HEK293 (cell line): ENCODE measurements at regions not wholly inside any gene's neighbourhood (a gene's known extent, or its start where the extent isn't known, plus 50 kb on each side); places are given as distances from the start of the nearest gene placed in this dataset.
"Not testable (repeated sequence)": the region's sequence is repeated elsewhere in the genome, so short reads cannot be mapped to it uniquely, and the experiment has no call there.

ENCODE experiments used
- CTCF ChIA-PET: fragments of 350-600 bp; formaldehyde crosslinking; extraction: SDS; loops from one replicate; lab custom pipeline; 2021; ENCODE audit warnings: antibody characterized with exemption; lab: Yijun Ruan, JAX
- POLR2A ChIA-PET: fragments of 300-600 bp; formaldehyde crosslinking; extraction: SDS; loops from one replicate; lab custom pipeline; 2020; ENCODE audit warnings: antibody characterized with exemption, inconsistent platforms; lab: Yijun Ruan, JAX
- H3K27ac ChIP-seq: fragments of 200-500 bp; sonication (Bioruptor generic); 2 replicates; pipeline ENCODE4 v1.5.1; 2014; ENCODE audit warnings: low read depth, low read length, control low read depth, inconsistent platforms; ENCODE audit errors: extremely low read depth
- H3K36me3 ChIP-seq, 2 experiments: fragments of 200-500 bp in 1 of 2; sonication (Bioruptor generic) in 1 of 2; 1 replicate in 1 of 2; 2 replicates in 1 of 2; pipeline ENCODE4 v1.5.1; 2014 to 2017; ENCODE audit warnings: inconsistent platforms in 2 of 2, low read length in 2 of 2; ENCODE audit not compliant: control insufficient read depth in 2 of 2, insufficient read depth in 1 of 2
- H3K4me1 ChIP-seq: fragments of 200-500 bp; sonication (Bioruptor generic); 2 replicates; pipeline ENCODE4 v1.5.1; 2014; ENCODE audit warnings: mild to moderate bottlenecking, low read length, inconsistent platforms; ENCODE audit not compliant: control insufficient read depth, insufficient read depth
- H3K4me3 ChIP-seq: 2 replicates; pipeline ENCODE4 v1.5.1; 2011; ENCODE audit warnings: low read depth, mild to moderate bottlenecking, control low read depth, low read length, moderate library complexity
- H3K9me3 ChIP-seq: fragments of 200-500 bp; sonication (Bioruptor generic); 2 replicates; pipeline ENCODE4 v1.5.1; 2014; ENCODE audit warnings: low read depth, low read length, inconsistent platforms; ENCODE audit not compliant: control insufficient read depth, insufficient read depth
- EGR2 ChIP-seq: fragments of 450-650 bp; formaldehyde crosslinking; IDR thresholded peaks from 2 replicates; pipeline ENCODE4 v1.5.1; 2016; ENCODE audit warnings: low read depth, missing biosample characterization, missing genetic modification characterization
- HOXC10 ChIP-seq: sonication (generic); formaldehyde crosslinking; IDR thresholded peaks from 2 replicates; pipeline ENCODE4 v1.8.1; 2023; ENCODE audit warnings: mild to moderate bottlenecking, missing genetic modification reagents
- OSR2 ChIP-seq: fragments of 450-650 bp; formaldehyde crosslinking; IDR thresholded peaks from 2 replicates; pipeline ENCODE4 v1.5.1; 2016; ENCODE audit warnings: missing biosample characterization, missing genetic modification characterization
- RBAK ChIP-seq: fragments of 450-650 bp; formaldehyde crosslinking; IDR thresholded peaks from 2 replicates; pipeline ENCODE4 v1.5.1; 2016; ENCODE audit warnings: missing biosample characterization, missing genetic modification characterization
- SP3 ChIP-seq: fragments of 450-650 bp; formaldehyde crosslinking; IDR thresholded peaks from 2 replicates; pipeline ENCODE4 v1.5.1; 2016; ENCODE audit warnings: missing biosample characterization, missing genetic modification characterization
- ZBTB1 ChIP-seq: fragments of 450-650 bp; formaldehyde crosslinking; IDR thresholded peaks from 2 replicates; pipeline ENCODE4 v1.5.1; 2016; ENCODE audit warnings: missing biosample characterization, missing genetic modification characterization
- ZBTB10 ChIP-seq: fragments of 450-650 bp; formaldehyde crosslinking; IDR thresholded peaks from 2 replicates; pipeline ENCODE4 v1.5.1; 2016; ENCODE audit warnings: missing biosample characterization, missing genetic modification characterization
- ZBTB7A ChIP-seq: fragments of 450-650 bp; formaldehyde crosslinking; IDR thresholded peaks from 2 replicates; pipeline ENCODE4 v1.5.1; 2016; ENCODE audit warnings: low read depth, missing biosample characterization, missing genetic modification characterization
- ZFP41 ChIP-seq: fragments of 450-650 bp; formaldehyde crosslinking; IDR thresholded peaks from 2 replicates; pipeline ENCODE4 v1.5.1; 2016; ENCODE audit warnings: missing biosample characterization, missing genetic modification characterization, borderline replicate concordance
- ZNF10 ChIP-seq: fragments of 450-650 bp; formaldehyde crosslinking; IDR thresholded peaks from 2 replicates; pipeline ENCODE4 v1.5.1; 2017; ENCODE audit warnings: missing biosample characterization, missing genetic modification characterization
- ZNF133 ChIP-seq: fragments of 450-650 bp; formaldehyde crosslinking; IDR thresholded peaks from 2 replicates; pipeline ENCODE4 v1.5.1; 2016; ENCODE audit warnings: missing biosample characterization, missing genetic modification characterization
- ZNF157 ChIP-seq: fragments of 450-650 bp; formaldehyde crosslinking; IDR thresholded peaks from 2 replicates; pipeline ENCODE4 v1.5.1; 2016; ENCODE audit warnings: missing biosample characterization, missing genetic modification characterization
- ZNF169 ChIP-seq: fragments of 450-650 bp; formaldehyde crosslinking; IDR thresholded peaks from 2 replicates; pipeline ENCODE4 v1.5.1; 2016; ENCODE audit warnings: missing biosample characterization, missing genetic modification characterization
- ZNF18 ChIP-seq: fragments of 450-650 bp; formaldehyde crosslinking; IDR thresholded peaks from 2 replicates; pipeline ENCODE4 v1.5.1; 2016; ENCODE audit warnings: missing biosample characterization, missing genetic modification characterization
- ZNF266 ChIP-seq: fragments of 450-650 bp; formaldehyde crosslinking; IDR thresholded peaks from 2 replicates; pipeline ENCODE4 v1.5.1; 2016; ENCODE audit warnings: missing biosample characterization, missing genetic modification characterization, low read depth
- ZNF398 ChIP-seq: fragments of 450-650 bp; formaldehyde crosslinking; IDR thresholded peaks from 2 replicates; pipeline ENCODE4 v1.5.1; 2017; ENCODE audit warnings: missing biosample characterization, missing genetic modification characterization
- ZNF433 ChIP-seq: fragments of 450-650 bp; formaldehyde crosslinking; IDR thresholded peaks from 2 replicates; pipeline ENCODE4 v1.5.1; 2016; ENCODE audit warnings: missing biosample characterization, missing genetic modification characterization, low read depth
- ZNF549 ChIP-seq: fragments of 450-650 bp; IDR thresholded peaks from 2 replicates; pipeline ENCODE4 v1.5.1; 2018; ENCODE audit warnings: missing biosample characterization, missing genetic modification characterization, mild to moderate bottlenecking, inconsistent platforms, moderate library complexity
- ZNF561 ChIP-seq: fragments of 450-650 bp; IDR thresholded peaks from 2 replicates; pipeline ENCODE4 v1.5.1; 2018; ENCODE audit warnings: missing biosample characterization, missing genetic modification characterization, borderline replicate concordance
- ZNF610 ChIP-seq: fragments of 450-650 bp; formaldehyde crosslinking; IDR thresholded peaks from 2 replicates; pipeline ENCODE4 v1.5.1; 2016; ENCODE audit warnings: missing biosample characterization, missing genetic modification characterization, borderline replicate concordance
- ZNF843 ChIP-seq: fragments of 450-650 bp; formaldehyde crosslinking; IDR thresholded peaks from 2 replicates; pipeline ENCODE4 v1.5.1; 2016; ENCODE audit warnings: missing biosample characterization, missing genetic modification characterization
- ZSCAN16 ChIP-seq: fragments of 450-650 bp; formaldehyde crosslinking; IDR thresholded peaks from 2 replicates; pipeline ENCODE4 v1.5.1; 2016; ENCODE audit warnings: missing biosample characterization, missing genetic modification characterization
- ZSCAN23 ChIP-seq: fragments of 450-650 bp; formaldehyde crosslinking; IDR thresholded peaks from 2 replicates; pipeline ENCODE4 v1.5.1; 2016; ENCODE audit warnings: missing biosample characterization, missing genetic modification characterization

GRCh38 chr22:10778296-10778814 lies 4749.6 kb upstream of the OR11H1 start:
- POLR2A ChIA-PET, result no interaction called here

GRCh38 chr22:10779200-10779599 lies 4748.8 kb upstream of the OR11H1 start:
- H3K27ac ChIP-seq, H3K9me3 ChIP-seq, CTCF ChIA-PET, H3K4me3 ChIP-seq, H3K36me3 ChIP-seq, H3K4me1 ChIP-seq, POLR2A ChIA-PET: not testable (repeated sequence)

More at GRCh38 chr22:10778296-10778814, 4749.6 kb upstream of the OR11H1 start:
- H3K36me3 ChIP-seq, result no peaks in the 10 kb centered on the region
- H3K4me1 ChIP-seq, result no peaks in the 10 kb centered on the region
- TF ChIP-seq ZNF18 (tag by site-specific recombination) (no peak), HOXC10 (CRISPR knock-in tag) (no peak), EGR2 (tag by site-specific recombination) (no peak), ZBTB1 (tag by site-specific recombination) (no peak), ZNF843 (tag by site-specific recombination) (no peak), ZSCAN23 (tag by site-specific recombination) (no peak), ZNF157 (tag by site-specific recombination) (no peak), ZNF10 (tag by site-specific recombination) (no peak), ZNF398 (tag by site-specific recombination) (no peak), ZNF549 (tag by site-specific recombination) (no peak), ZNF266 (tag by site-specific recombination) (no peak), ZNF561 (tag by site-specific recombination) (no peak), ZNF610 (tag by site-specific recombination) (no peak), SP3 (tag by site-specific recombination) (no peak), ZSCAN16 (tag by site-specific recombination) (no peak), RBAK (tag by site-specific recombination) (no peak)
- no peak overlapping the region for H3K4me3 ChIP-seq
- H3K9me3 ChIP-seq, result peaks cover 5% of the 10 kb centered on the region; the same call in 1 of the 2 replicates
- CTCF ChIA-PET, result no interaction called here
- no peak overlapping the region for H3K27ac ChIP-seq

- ChIA-PET CTCF (interaction anchor here (0.7 kb wide), 1 partner anchor 12 kb away, joined by 3 read pairs; no protein-coding TSS in a partner anchor), POLR2A (no interaction called here)
- Histone ChIP-seq H3K36me3 (no peaks in the 10 kb centered on the region), H3K4me1 (no peaks in the 10 kb centered on the region), H3K27ac (no peak overlapping the region)
- TF ChIP-seq ZBTB10 (tag by site-specific recombination), result no peak
- TF ChIP-seq ZNF169, result no peak
- no peak for TF ChIP-seq OSR2 (tag by site-specific recombination)
- no peak for TF ChIP-seq ZBTB7A (tag by site-specific recombination)
- TF ChIP-seq ZNF133 (tag by site-specific recombination), result no peak
- TF ChIP-seq ZNF433 (tag by site-specific recombination), result no peak
- TF ChIP-seq ZFP41, result no peak
- TF ChIP-seq, all 188 proteins: peak for 0
- peaks cover 5% of the 10 kb centered on the region; the same call in 1 of the 2 replicates for H3K9me3 ChIP-seq
- H3K4me3 ChIP-seq, result no peak overlapping the region
These were observed 4747.7 kb upstream of the OR11H1 start for GRCh38 chr22:10780281-10780680.
